ENCODE measurements at regions not wholly inside any gene's neighbourhood (a gene's known extent, or its start where the extent isn't known, plus 50 kb on each side); places are given as distances from the start of the nearest gene placed in this dataset.
"Not testable (repeated sequence)": the region's sequence is repeated elsewhere in the genome, so short reads cannot be mapped to it uniquely, and the experiment has no call there.

- TF ChIP-seq CTCF (IDR thresholded peaks at IDR 0.05; ENCODE audit: poor library complexity, severe bottlenecking); REST (IDR thresholded peaks at IDR 0.05; ENCODE audit: borderline replicate concordance); EP300 (conservative IDR thresholded peaks at IDR 0.05; ENCODE audit: poor library complexity, severe bottlenecking); SMC3 (conservative IDR thresholded peaks at IDR 0.05; ENCODE audit: poor library complexity); TAF1 (IDR thresholded peaks at IDR 0.05; ENCODE audit: low read depth); RAD21 (conservative IDR thresholded peaks at IDR 0.05); POLR2AphosphoS5 (IDR thresholded peaks at IDR 0.05); EZH2 (IDR thresholded peaks at IDR 0.05; ENCODE audit: borderline replicate concordance, insufficient read depth, low read length, poor library complexity, severe bottlenecking): not testable (repeated sequence)
Observed at GRCh38 chr21:31513541-31513940, 146.0 kb upstream of the SOD1 start.

All from neural cell (in vitro differentiated cells).